PFSK-1 (cell line): ENCODE measurements at regions not wholly inside any gene's neighbourhood (a gene's known extent, or its start where the extent isn't known, plus 50 kb on each side); places are given as distances from the start of the nearest gene placed in this dataset.

Experiments used
- FOXP2 ChIP-seq: optimal IDR thresholded peaks from 2 replicates; pipeline ENCODE3; 2011; ENCODE audit warnings: borderline replicate concordance, control low read depth, inconsistent platforms; ENCODE audit not compliant: insufficient read depth; ENCODE audit errors: extremely low read length, extremely low read depth
- POLR2AphosphoS5 ChIP-seq: IDR thresholded peaks from 2 replicates; pipeline ENCODE4 v1.6.1; 2012; ENCODE audit warnings: low read depth, mild to moderate bottlenecking, control low read depth, low read length, moderate library complexity
- SIN3A ChIP-seq: IDR thresholded peaks from 2 replicates; pipeline ENCODE4 v1.6.1; 2012; ENCODE audit warnings: mild to moderate bottlenecking, low read length, moderate library complexity, borderline replicate concordance; ENCODE audit not compliant: insufficient read depth
- TAF1 ChIP-seq: IDR thresholded peaks from 2 replicates; pipeline ENCODE4 v1.6.1; 2012; ENCODE audit warnings: low read length, control low read depth, borderline replicate concordance; ENCODE audit not compliant: insufficient read depth

- TF ChIP-seq TAF1 (no peak), FOXP2 (no peak), SIN3A (no peak), POLR2AphosphoS5 (no peak)
Observed at GRCh38 chr12:46669720-46670119, 156.1 kb downstream of the SLC38A4 start.
